ENCODE measurements at regions not wholly inside any gene's neighbourhood (a gene's known extent, or its start where the extent isn't known, plus 50 kb on each side); places are given as distances from the start of the nearest gene placed in this dataset.
A peak's percentile ranks its signal among the peaks of the same experiment; 100 is the strongest.

- DNase-seq (ENCODE audit: low read depth, low spot score) = no peak
These were observed 745.1 kb upstream of the COBL start for GRCh38 chr7:52061666-52062065.

DNA sequence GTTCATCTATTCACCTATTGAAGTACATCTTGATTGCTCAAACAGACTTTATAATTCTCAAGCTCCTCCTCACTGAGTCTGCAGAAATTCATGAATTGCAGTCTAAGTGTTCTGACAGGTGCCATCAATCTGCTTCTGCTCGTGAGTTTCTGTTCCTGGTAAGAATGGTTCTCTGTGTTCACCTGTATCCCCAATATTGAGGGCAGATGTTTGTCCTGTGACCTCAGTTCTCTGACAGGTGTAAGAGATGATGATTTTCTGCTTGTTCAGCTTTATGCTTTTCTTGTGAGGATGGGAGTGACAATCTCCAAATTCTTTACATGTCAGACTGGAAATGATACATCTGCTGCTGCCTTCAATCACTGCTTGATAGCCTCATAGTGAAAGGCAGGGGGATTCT, 736.9 kb upstream of the COBL start:
- DNase-seq (ENCODE audit: low read depth, low spot score) = no peak

- DNase-seq (ENCODE audit: low read depth, low spot score) = no peak
These were observed 714.1 kb upstream of the COBL start for GRCh38 chr7:52030722-52031121.

GRCh38 chr7:52026140-52026539, 709.5 kb upstream of the COBL start:
- no peak for DNase-seq (ENCODE audit: low read depth, low spot score)

DNA sequence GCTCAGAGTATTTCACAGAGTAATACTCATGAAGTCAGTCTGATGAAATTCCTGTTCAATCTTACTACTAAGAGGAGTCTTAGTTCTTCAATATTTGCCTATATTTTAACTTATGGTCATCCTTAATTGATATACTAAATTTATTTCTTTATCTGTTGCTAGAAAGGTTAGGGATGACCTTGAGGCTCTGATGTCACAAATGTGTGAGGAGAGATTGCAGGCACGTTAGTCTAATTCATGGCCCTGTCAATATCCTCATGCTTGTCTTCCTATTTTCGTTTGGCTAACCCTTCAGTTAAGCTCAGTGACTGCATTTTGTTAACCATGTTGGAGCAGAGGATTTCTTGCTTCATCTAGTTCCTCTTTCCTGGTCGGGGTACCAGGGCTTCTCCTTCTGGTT, 704.7 kb upstream of the COBL start:
- no peak for DNase-seq (ENCODE audit: low read depth, low spot score)

GRCh38 chr7:52018680-52019054, 702.1 kb upstream of the COBL start:
- DNase-seq (ENCODE audit: low read depth, low spot score) = no peak

- DNase-seq (ENCODE audit: low read depth, low spot score) = peak; percentile 34
These were observed 701.4 kb upstream of the COBL start for GRCh38 chr7:52017802-52018679.

- DNase-seq (ENCODE audit: low read depth, low spot score) = peak; percentile 65
These were observed 692.6 kb upstream of the COBL start for GRCh38 chr7:52009181-52009580.

DNA sequence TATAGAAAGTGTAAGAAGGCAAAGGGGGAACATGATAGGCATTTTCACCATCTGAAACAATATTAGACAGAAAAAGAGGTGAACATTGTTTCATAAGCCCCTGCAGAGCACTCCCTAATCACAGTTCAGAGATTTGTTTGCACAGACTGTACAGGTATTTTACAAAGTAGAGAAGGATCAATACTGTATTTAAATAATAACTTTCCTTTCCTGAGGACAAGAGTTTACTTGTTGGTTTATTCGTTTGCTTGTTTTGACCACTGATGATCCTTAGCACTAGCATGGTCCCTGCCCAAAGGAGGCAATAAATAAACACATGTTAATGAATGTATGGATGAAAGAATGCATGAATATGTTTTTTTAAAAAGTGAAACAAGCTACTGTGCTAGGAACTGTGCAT, 690.1 kb upstream of the COBL start:
- DNase-seq (ENCODE audit: low read depth, low spot score) = no peak

GRCh38 chr7:52005613-52006012, 689.0 kb upstream of the COBL start:
- DNase-seq (ENCODE audit: low read depth, low spot score) = no peak

DNA sequence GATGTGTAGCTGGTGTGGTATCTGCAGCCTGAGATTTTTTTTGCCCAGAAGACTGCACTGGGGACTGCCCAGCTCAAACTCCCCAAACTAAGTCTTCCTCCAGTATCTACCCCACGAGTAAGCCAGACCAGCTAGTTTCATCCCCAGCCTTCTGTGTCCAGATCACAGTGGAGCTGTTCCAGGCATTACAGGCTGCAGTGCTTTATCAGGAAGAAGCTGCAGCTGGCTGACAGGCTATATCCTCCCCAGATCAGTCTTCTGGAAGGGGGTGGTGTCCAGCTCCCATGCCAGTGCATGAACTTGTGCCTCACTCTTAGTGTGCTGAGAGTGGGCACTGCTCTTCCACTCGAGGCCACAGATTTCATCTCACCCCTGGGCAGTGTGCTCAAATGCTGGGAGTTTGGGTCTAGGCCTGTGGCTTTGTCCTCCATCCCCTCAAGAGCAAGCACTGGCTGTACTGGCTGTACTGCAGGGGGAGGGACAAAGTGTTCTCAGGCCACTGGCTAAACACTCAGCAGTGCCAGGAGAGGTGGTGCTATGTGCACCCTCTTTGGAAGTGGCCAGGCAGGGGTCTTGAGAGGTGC, 679.1 kb upstream of the COBL start:
- no peak for DNase-seq (ENCODE audit: low read depth, low spot score)

DNA sequence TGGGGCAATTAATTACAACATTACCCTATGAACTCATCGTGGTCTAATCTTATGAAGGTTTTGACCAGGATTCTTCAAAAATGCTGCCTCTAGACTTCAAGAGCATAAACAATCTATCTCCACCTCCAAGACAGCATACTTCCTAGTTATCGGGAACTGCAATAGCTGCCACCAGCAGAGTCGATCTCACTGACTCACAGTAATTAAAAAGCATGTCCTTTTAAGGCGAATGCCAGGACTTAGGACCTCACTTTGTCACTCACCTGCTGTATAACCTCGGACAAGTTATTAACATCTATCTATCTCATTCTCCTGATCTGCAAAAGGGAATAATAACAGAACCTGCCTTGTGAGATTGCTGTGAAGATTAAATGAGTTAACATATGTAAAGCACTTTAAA, 666.0 kb upstream of the COBL start:
- no peak for DNase-seq (ENCODE audit: low read depth, low spot score)

DNA sequence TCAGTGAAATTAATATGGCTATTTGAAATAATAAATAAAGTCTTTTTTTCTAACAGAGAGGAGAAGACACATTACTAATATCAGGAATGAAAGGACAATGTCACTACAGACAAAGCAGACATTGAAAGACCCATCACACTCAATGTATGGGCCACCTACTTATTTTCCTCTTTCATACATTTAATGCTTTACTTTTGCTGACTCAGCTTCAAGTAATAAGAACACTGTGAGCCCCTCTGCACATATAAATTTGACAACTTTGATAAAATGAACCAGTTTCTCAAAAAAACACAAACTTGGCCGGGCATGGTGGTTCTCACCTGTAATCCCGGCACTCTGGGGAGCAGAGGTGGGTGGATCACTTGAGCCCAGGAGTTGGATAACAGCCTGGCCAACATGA, 664.2 kb upstream of the COBL start:
- no peak for DNase-seq (ENCODE audit: low read depth, low spot score)

- DNase-seq (ENCODE audit: low read depth, low spot score) = no peak
These were observed 663.7 kb upstream of the COBL start for GRCh38 chr7:51980313-51980712.

DNA sequence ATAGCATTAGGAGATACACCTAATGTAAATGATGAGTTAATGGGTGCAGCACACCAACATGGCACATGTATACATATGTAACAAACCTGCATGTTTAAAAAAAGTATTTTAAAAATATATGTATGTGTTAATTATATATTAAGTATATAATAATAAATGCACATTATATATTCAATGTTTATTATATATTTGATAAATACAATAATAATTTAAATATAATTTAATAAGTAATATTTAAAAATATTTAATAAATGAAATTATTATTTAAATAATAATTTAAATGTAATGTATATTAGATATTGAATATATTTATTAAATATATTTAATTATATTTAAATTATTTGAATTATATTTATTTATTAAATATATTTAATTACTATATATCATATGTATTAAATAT, 661.3 kb upstream of the COBL start:
- DNase-seq (ENCODE audit: low read depth, low spot score) = no peak

DNA sequence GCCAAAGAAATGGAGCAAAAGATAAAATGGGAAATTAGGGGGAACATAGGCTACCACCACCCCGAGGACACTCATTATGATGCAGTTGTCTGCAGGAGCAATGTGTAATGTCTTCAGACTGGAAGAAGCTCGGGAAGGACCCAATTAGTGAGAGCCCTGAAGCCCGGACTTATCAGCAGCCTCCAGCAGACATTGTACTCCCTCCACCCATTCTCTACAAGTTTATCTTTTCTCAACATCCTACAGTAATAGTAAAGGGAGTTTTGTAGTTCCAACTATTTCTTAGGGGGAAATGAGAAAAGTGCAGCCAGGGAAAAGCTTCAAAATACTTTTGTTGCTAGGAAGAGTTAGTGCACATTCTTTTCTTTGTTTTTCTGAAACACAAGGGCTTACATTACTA, 657.3 kb upstream of the COBL start:
- DNase-seq (ENCODE audit: low read depth, low spot score) = no peak

DNA sequence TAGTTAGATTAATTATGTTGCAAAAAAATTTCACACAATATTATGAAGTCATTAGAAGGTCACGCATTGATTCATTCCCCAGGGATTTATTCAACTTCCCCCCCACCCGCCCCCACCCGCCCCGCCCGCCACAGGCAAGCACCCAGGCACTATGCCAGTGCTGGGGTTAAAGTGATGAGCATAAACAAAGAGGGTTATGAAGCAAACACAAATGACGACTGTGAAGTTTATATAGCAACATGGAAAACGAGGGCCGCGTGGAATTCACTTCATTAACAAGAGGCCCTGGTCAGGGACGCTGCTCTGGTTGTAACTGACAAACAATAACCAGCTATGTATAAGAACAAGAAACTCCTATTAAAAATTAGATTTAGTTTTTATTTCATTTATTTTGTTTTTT, 656.5 kb upstream of the COBL start:
- DNase-seq (ENCODE audit: low read depth, low spot score) = peak; percentile 68

- peak; percentile 88 for DNase-seq (ENCODE audit: low read depth, low spot score)
These were observed 654.5 kb upstream of the COBL start for GRCh38 chr7:51970961-51971665.

DNA sequence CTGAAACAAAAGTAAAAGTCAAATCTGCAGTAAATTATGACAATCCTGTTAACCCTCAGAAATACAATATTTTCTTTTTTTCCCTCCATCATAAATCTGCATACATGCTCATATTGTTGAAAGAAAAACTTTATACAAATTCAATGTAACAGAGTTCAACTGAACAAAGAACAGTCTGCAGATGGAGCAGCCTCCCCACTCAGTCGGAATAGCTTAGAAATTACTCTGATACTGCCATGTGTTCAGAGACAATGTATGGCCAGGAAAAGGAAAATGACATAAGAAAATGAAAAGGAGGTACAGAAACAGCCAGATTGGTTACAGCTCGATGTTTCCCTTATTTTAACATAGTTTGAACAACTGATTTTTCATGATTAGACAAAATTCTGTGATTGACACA, 651.9 kb upstream of the COBL start:
- no peak for DNase-seq (ENCODE audit: low read depth, low spot score)

- no peak for DNase-seq (ENCODE audit: low read depth, low spot score)
These were observed 648.8 kb upstream of the COBL start for GRCh38 chr7:51965454-51965853.

DNA sequence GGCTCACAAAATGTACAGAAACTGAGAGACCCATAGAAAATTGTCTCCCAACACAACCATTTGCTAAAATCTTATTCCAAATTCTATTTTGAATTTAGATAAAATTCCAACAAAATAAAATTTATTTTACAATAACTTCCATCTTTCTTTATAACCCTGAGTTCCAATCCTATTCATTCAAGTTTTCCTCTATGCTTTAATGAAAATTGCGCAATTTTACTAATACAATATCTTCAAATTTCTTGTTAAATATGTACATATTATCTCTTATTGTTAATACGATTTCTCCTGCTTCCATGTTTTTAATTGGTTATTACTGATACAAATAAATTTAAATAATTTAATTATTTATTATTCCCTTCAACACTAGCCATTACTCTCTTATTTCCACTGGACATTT, 645.2 kb upstream of the COBL start:
- DNase-seq (ENCODE audit: low read depth, low spot score) = no peak

- DNase-seq (ENCODE audit: low read depth, low spot score) = peak; percentile 94
These were observed 634.2 kb upstream of the COBL start for GRCh38 chr7:51950813-51951212.

Measured in astrocyte of the hippocampus (primary cell).